ENCODE measurements at regions not wholly inside any gene's neighbourhood (a gene's known extent, or its start where the extent isn't known, plus 50 kb on each side); places are given as distances from the start of the nearest gene placed in this dataset.

Small RNA genes in the stretch of these regions (small RNA-seq; reads per million reads assigned to genes)
- 0 reads per million in 2 experiments for gene EIF4A1P12
- 0 reads per million in 2 experiments for gene MIR3171
- 0 reads per million in 2 experiments for gene MIR4307

Data from SK-MEL-5 (cell line).